Keratinocyte (primary cell): ENCODE measurements at regions not wholly inside any gene's neighbourhood (a gene's known extent, or its start where the extent isn't known, plus 50 kb on each side); places are given as distances from the start of the nearest gene placed in this dataset.

Experiments
- DNase-seq: peaks from one replicate; pipeline ENCODE4 v3.0.0-alpha.2; 2011; ENCODE audit warnings: low read depth, missing footprints, low spot score
- FAIRE-seq: peaks from 2 replicates; lab custom pipeline; 2011; peaks lifted over from hg19 to GRCh38; lab: Jason Lieb, UNC
- H2AFZ ChIP-seq: 2 replicates; pipeline ENCODE4 v1.6.0; 2012; ENCODE audit warnings: low read length, control low read depth, inconsistent platforms; ENCODE audit not compliant: control insufficient read depth
- H3K27ac ChIP-seq: 2 replicates; pipeline ENCODE4 v1.5.1; 2011; ENCODE audit warnings: low read length; ENCODE audit not compliant: control insufficient read depth, insufficient read depth
- H3K27me3 ChIP-seq: 3 replicates; pipeline ENCODE4 v1.6.0; 2011; ENCODE audit warnings: low read length; ENCODE audit not compliant: control insufficient read depth, insufficient read depth; ENCODE audit errors: extremely low read depth
- H3K36me3 ChIP-seq, 2 experiments: 2 replicates in 1 of 2; 3 replicates in 1 of 2; pipeline ENCODE4 v1.5.1; 2011; ENCODE audit warnings: low read length in 2 of 2, mild to moderate bottlenecking in 1 of 2; ENCODE audit not compliant: control insufficient read depth in 2 of 2, insufficient read depth in 2 of 2; ENCODE audit errors: extremely low read depth in 1 of 2
- H3K4me1 ChIP-seq: 3 replicates; pipeline ENCODE4 v1.5.1; 2011; ENCODE audit warnings: low read length; ENCODE audit not compliant: control insufficient read depth, insufficient read depth; ENCODE audit errors: extremely low read depth
- H3K4me2 ChIP-seq: 3 replicates; pipeline ENCODE4 v1.6.0; 2011; ENCODE audit warnings: low read depth, low read length; ENCODE audit not compliant: control insufficient read depth, insufficient read depth; ENCODE audit errors: extremely low read depth
- H3K4me3 ChIP-seq, 3 experiments: fragments of 200-600 bp in 1 of 3; sonication (generic) in 1 of 3; 2 replicates in 2 of 3; 3 replicates in 1 of 3; pipeline ENCODE4 v1.5.1; 2011 to 2016; ENCODE audit warnings: low read length in 3 of 3, mild to moderate bottlenecking in 3 of 3, control low read depth in 2 of 3, inconsistent platforms in 1 of 3, low read depth in 1 of 3, mixed read lengths in 1 of 3, mixed run types in 1 of 3, moderate library complexity in 1 of 3; ENCODE audit not compliant: control insufficient read depth in 2 of 3, insufficient read depth in 2 of 3; ENCODE audit errors: extremely low read depth in 1 of 3
- H3K79me2 ChIP-seq: 2 replicates; pipeline ENCODE4 v1.6.0; 2012; ENCODE audit warnings: low read length; ENCODE audit not compliant: control insufficient read depth, insufficient read depth
- H3K9ac ChIP-seq: 3 replicates; pipeline ENCODE4 v1.6.0; 2011; ENCODE audit warnings: low read length; ENCODE audit not compliant: control insufficient read depth, insufficient read depth; ENCODE audit errors: extremely low read depth
- H3K9me1 ChIP-seq: 3 replicates; pipeline ENCODE4 v1.6.0; 2011; ENCODE audit warnings: low read length; ENCODE audit not compliant: control insufficient read depth, insufficient read depth; ENCODE audit errors: extremely low read depth
- H3K9me3 ChIP-seq: 2 replicates; pipeline ENCODE4 v1.5.1; 2012; ENCODE audit warnings: low read depth, low read length; ENCODE audit not compliant: control insufficient read depth
- H4K20me1 ChIP-seq: 3 replicates; pipeline ENCODE4 v1.6.0; 2011; ENCODE audit warnings: low read length; ENCODE audit not compliant: control insufficient read depth, insufficient read depth; ENCODE audit errors: extremely low read depth
- CTCF ChIP-seq, 3 experiments: IDR thresholded peaks in 1 of 3; conservative IDR thresholded peaks in 1 of 3; optimal IDR thresholded peaks in 1 of 3; 2 replicates in 2 of 3; 3 replicates in 1 of 3; pipeline versions ENCODE3 to v1.5.1; 2011; ENCODE audit warnings: low read length in 3 of 3, mild to moderate bottlenecking in 3 of 3, moderate library complexity in 2 of 3, control low read depth in 1 of 3, inconsistent platforms in 1 of 3; ENCODE audit not compliant: insufficient read depth in 2 of 3; ENCODE audit errors: extremely low read depth in 1 of 3
- EZH2 ChIP-seq: IDR thresholded peaks from one replicate; pipeline ENCODE4 v1.6.1; 2012; ENCODE audit warnings: inconsistent platforms, mild to moderate bottlenecking, low read length, moderate library complexity
- dilution Hi-C: fragments of 300-500 bp; cut with MboI; formaldehyde crosslinking; loops from one replicate; pipeline ENCODE4 v1.7.0; 2020; ENCODE audit warnings: low sequenced_read_pairs; ENCODE audit not compliant: extremely low pct_ligation_motif_present

- no peaks in the 10 kb centered on the region for H3K27me3 ChIP-seq
- no peak overlapping the region for H3K4me3 ChIP-seq
- FAIRE-seq (no peak), DNase-seq (no peak)
- H3K79me2 ChIP-seq = no peaks in the 10 kb centered on the region
- H3K9me3 ChIP-seq = no peaks in the 10 kb centered on the region
- TF ChIP-seq EZH2 = no peak
- no peak for TF ChIP-seq CTCF (optimal IDR thresholded peaks at IDR 0.05 in 1 of 3, IDR thresholded peaks at IDR 0.05 in 1 of 3, conservative IDR thresholded peaks at IDR 0.05 in 1 of 3; ENCODE audit: extremely low read depth in 1 of 3, insufficient read depth in 2 of 3, low read length in 3 of 3)
- no peak overlapping the region for H3K9ac ChIP-seq
- no peak overlapping the region for H3K4me2 ChIP-seq
- no peaks in the 10 kb centered on the region for H3K4me1 ChIP-seq
- no peak overlapping the region for H3K27ac ChIP-seq
- no peaks in the 10 kb centered on the region for H4K20me1 ChIP-seq
- no peaks in the 10 kb centered on the region for H3K36me3 ChIP-seq
- no peak overlapping the region for H2AFZ ChIP-seq
- no peaks in the 10 kb centered on the region for H3K9me1 ChIP-seq
- dilution Hi-C loops = no loop called here
Measured at GRCh38 chr14:55814064-55814463, 234.1 kb downstream of the KTN1 start.

DNA sequence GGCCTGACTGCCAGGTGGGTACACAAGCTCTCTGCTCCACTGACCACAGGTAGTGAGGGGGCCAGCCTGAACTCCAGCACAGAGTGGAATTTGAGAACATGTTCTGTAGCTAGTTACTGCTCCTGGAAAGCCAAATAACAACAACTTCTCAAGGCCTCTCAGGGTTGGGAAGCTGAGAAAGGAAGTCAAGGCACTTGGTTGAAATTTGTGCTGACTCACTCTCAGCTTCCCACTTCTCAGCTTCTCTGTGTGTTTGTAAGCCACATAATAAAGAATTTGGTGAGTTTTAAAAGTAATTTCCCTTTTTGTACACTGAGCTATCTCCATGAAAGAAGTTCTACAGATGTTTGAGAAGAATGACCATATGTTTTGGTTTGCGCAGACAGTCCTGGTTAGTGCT lies 234.9 kb downstream of the KTN1 start:
- H3K4me1 ChIP-seq = no peaks in the 10 kb centered on the region
- no peak overlapping the region for H3K4me2 ChIP-seq
- H3K27me3 ChIP-seq = no peaks in the 10 kb centered on the region
- no peak overlapping the region for H3K9ac ChIP-seq
- no peak overlapping the region for H3K27ac ChIP-seq
- dilution Hi-C loops = no loop called here
- H4K20me1 ChIP-seq = no peaks in the 10 kb centered on the region
- no peak overlapping the region for H2AFZ ChIP-seq
- H3K36me3 ChIP-seq = no peaks in the 10 kb centered on the region
- DNase-seq = no peak
- H3K9me1 ChIP-seq = no peaks in the 10 kb centered on the region
- TF ChIP-seq CTCF (optimal IDR thresholded peaks at IDR 0.05 in 1 of 3, IDR thresholded peaks at IDR 0.05 in 1 of 3, conservative IDR thresholded peaks at IDR 0.05 in 1 of 3; ENCODE audit: extremely low read depth in 1 of 3, insufficient read depth in 2 of 3, low read length in 3 of 3) (no peak), EZH2 (no peak)
- FAIRE-seq = no peak
- no peaks in the 10 kb centered on the region for H3K79me2 ChIP-seq
- H3K9me3 ChIP-seq = no peaks in the 10 kb centered on the region
- H3K4me3 ChIP-seq = no peak overlapping the region
